GM18873 (cell line): ENCODE measurements at regions not wholly inside any gene's neighbourhood (a gene's known extent, or its start where the extent isn't known, plus 50 kb on each side); places are given as distances from the start of the nearest gene placed in this dataset.
"Not testable (repeated sequence)": the region's sequence is repeated elsewhere in the genome, so short reads cannot be mapped to it uniquely, and the experiment has no call there.

Source experiments
- ATAC-seq: cut with Tn5 transposase; IDR thresholded peaks from one replicate; pipeline ENCODE4 v1.9.1; 2021; ENCODE audit warnings: mild to moderate bottlenecking, moderate library complexity, moderate number of reproducible peaks; ENCODE audit not compliant: unreplicated experiment, low FRiP score

GRCh38 chr13:71021825-71022422, 845.1 kb downstream of the DACH1 start:
- ATAC-seq: no peak

- ATAC-seq: no peak
Observed at GRCh38 chr13:71018995-71019394, 848.0 kb downstream of the DACH1 start.

- ATAC-seq: no peak
Observed at GRCh38 chr13:71018544-71018943, 848.5 kb downstream of the DACH1 start.

GRCh38 chr13:71017607-71018006, 849.4 kb downstream of the DACH1 start:
- no peak for ATAC-seq

GRCh38 chr13:71015516-71015915, 851.5 kb downstream of the DACH1 start:
- ATAC-seq: no peak

GRCh38 chr13:71015021-71015420, 852.0 kb downstream of the DACH1 start:
- ATAC-seq: no peak

- no peak for ATAC-seq
Observed at GRCh38 chr13:71005919-71006318, 861.1 kb downstream of the DACH1 start.

- no peak for ATAC-seq
Observed at GRCh38 chr13:70995338-70995737, 871.7 kb downstream of the DACH1 start.

- no peak for ATAC-seq
Observed at GRCh38 chr13:70994191-70994590, 872.8 kb downstream of the DACH1 start.

GRCh38 chr13:70987043-70987442, 878.8 kb upstream of the KLHL1 start:
- no peak for ATAC-seq

- no peak for ATAC-seq
Observed at GRCh38 chr13:70985371-70985770, 877.1 kb upstream of the KLHL1 start.

GRCh38 chr13:70981219-70981618, 873.0 kb upstream of the KLHL1 start:
- ATAC-seq: not testable (repeated sequence)

GRCh38 chr13:70969321-70969720, 861.1 kb upstream of the KLHL1 start:
- no peak for ATAC-seq

GRCh38 chr13:70967564-70967963, 859.3 kb upstream of the KLHL1 start:
- ATAC-seq: no peak

GRCh38 chr13:70964874-70965273, 856.6 kb upstream of the KLHL1 start:
- ATAC-seq: no peak

GRCh38 chr13:70964124-70964523, 855.9 kb upstream of the KLHL1 start:
- no peak for ATAC-seq

GRCh38 chr13:70960841-70961443, 852.7 kb upstream of the KLHL1 start:
- no peak for ATAC-seq

- ATAC-seq: no peak
Observed at GRCh38 chr13:70959035-70959775, 851.0 kb upstream of the KLHL1 start.

- no peak for ATAC-seq
Observed at GRCh38 chr13:70955887-70956286, 847.6 kb upstream of the KLHL1 start.

- ATAC-seq: no peak
Observed at GRCh38 chr13:70950664-70951063, 842.4 kb upstream of the KLHL1 start.

GRCh38 chr13:70945506-70945905, 837.3 kb upstream of the KLHL1 start:
- no peak for ATAC-seq

- ATAC-seq: no peak
Observed at GRCh38 chr13:70941454-70941853, 833.2 kb upstream of the KLHL1 start.
